ENCODE measurements at regions not wholly inside any gene's neighbourhood (a gene's known extent, or its start where the extent isn't known, plus 50 kb on each side); places are given as distances from the start of the nearest gene placed in this dataset.

- Mint-ChIP-seq H3K9me3 (ENCODE audit: low read depth) (no peaks in the 10 kb centered on the region), H3K4me1 (ENCODE audit: low read depth) (no peaks in the 10 kb centered on the region), H3K27ac (ENCODE audit: unreplicated experiment) (no peak overlapping the region), H3K4me3 (ENCODE audit: unreplicated experiment) (no peak overlapping the region), H3K27me3 (ENCODE audit: low read depth) (peaks cover 27% of the 10 kb centered on the region), H3K36me3 (ENCODE audit: low read depth) (peaks cover 3% of the 10 kb centered on the region)
- no peak for DNase-seq (ENCODE audit: low spot score)
- no peak for TF ChIP-seq CTCF (IDR thresholded peaks at IDR 0.05)
Observed at GRCh38 chr17:17408236-17408794, 68.5 kb upstream of the MED9 start.

GRCh38 chr17:17410357-17410756 is 66.4 kb upstream of the MED9 start:
- Mint-ChIP-seq H3K4me1 (ENCODE audit: low read depth) (peaks cover 16% of the 10 kb centered on the region), H3K27ac (ENCODE audit: unreplicated experiment) (no peak overlapping the region), H3K27me3 (ENCODE audit: low read depth) (peaks cover 30% of the 10 kb centered on the region), H3K36me3 (ENCODE audit: low read depth) (peaks cover 3% of the 10 kb centered on the region), H3K9me3 (ENCODE audit: low read depth) (no peaks in the 10 kb centered on the region), H3K4me3 (ENCODE audit: unreplicated experiment) (no peak overlapping the region)
- no peak for DNase-seq (ENCODE audit: low spot score)
- no peak for TF ChIP-seq CTCF (IDR thresholded peaks at IDR 0.05)

- Mint-ChIP-seq H3K27me3 (ENCODE audit: low read depth) (peaks cover 26% of the 10 kb centered on the region), H3K9me3 (ENCODE audit: low read depth) (no peaks in the 10 kb centered on the region), H3K27ac (ENCODE audit: unreplicated experiment) (no peak overlapping the region), H3K36me3 (ENCODE audit: low read depth) (peaks cover 3% of the 10 kb centered on the region), H3K4me1 (ENCODE audit: low read depth) (peaks cover 25% of the 10 kb centered on the region), H3K4me3 (ENCODE audit: unreplicated experiment) (no peak overlapping the region)
- TF ChIP-seq CTCF (IDR thresholded peaks at IDR 0.05) = no peak
- no peak for DNase-seq (ENCODE audit: low spot score)
Observed at GRCh38 chr17:17411692-17412091, 65.1 kb upstream of the MED9 start.

GRCh38 chr17:17412326-17412725 is 64.5 kb upstream of the MED9 start:
- H3K9me3 Mint-ChIP-seq (ENCODE audit: low read depth) = no peaks in the 10 kb centered on the region
- no peak overlapping the region for H3K27ac Mint-ChIP-seq (ENCODE audit: unreplicated experiment)
- DNase-seq (ENCODE audit: low spot score) = no peak
- peaks cover 21% of the 10 kb centered on the region for H3K27me3 Mint-ChIP-seq (ENCODE audit: low read depth)
- H3K4me3 Mint-ChIP-seq (ENCODE audit: unreplicated experiment) = no peak overlapping the region
- peaks cover 28% of the 10 kb centered on the region for H3K4me1 Mint-ChIP-seq (ENCODE audit: low read depth)
- no peak for TF ChIP-seq CTCF (IDR thresholded peaks at IDR 0.05)
- H3K36me3 Mint-ChIP-seq (ENCODE audit: low read depth) = no peaks in the 10 kb centered on the region

- no peak overlapping the region for H3K27ac Mint-ChIP-seq (ENCODE audit: unreplicated experiment)
- H3K36me3 Mint-ChIP-seq (ENCODE audit: low read depth) = no peaks in the 10 kb centered on the region
- no peaks in the 10 kb centered on the region for H3K9me3 Mint-ChIP-seq (ENCODE audit: low read depth)
- peaks cover 16% of the 10 kb centered on the region for H3K27me3 Mint-ChIP-seq (ENCODE audit: low read depth)
- no peak for TF ChIP-seq CTCF (IDR thresholded peaks at IDR 0.05)
- no peak overlapping the region for H3K4me3 Mint-ChIP-seq (ENCODE audit: unreplicated experiment)
- peaks cover 28% of the 10 kb centered on the region for H3K4me1 Mint-ChIP-seq (ENCODE audit: low read depth)
- no peak for DNase-seq (ENCODE audit: low spot score)
Observed at GRCh38 chr17:17413215-17413792, 63.5 kb upstream of the MED9 start.
